ENCODE measurements at regions not wholly inside any gene's neighbourhood (a gene's known extent, or its start where the extent isn't known, plus 50 kb on each side); places are given as distances from the start of the nearest gene placed in this dataset.

GRCh38 chr7:156460858-156461627 is 179.5 kb upstream of the RNF32 start:
- ChIA-PET CTCF (no interaction called here), POLR2A (ENCODE audit: unreplicated experiment) (no interaction called here)
- BruUV-seq (replicated peaks): no TSS peak
- Histone ChIP-seq H2BK5ac (ENCODE audit: low read depth, low read length, poor library complexity, severe bottlenecking) (no peak overlapping the region), H4K91ac (ENCODE audit: insufficient read depth, low read depth, low read length) (no peak overlapping the region), H2BK20ac (ENCODE audit: low read depth, low read length) (no peak overlapping the region), H3K36me3 (ENCODE audit: control insufficient read depth, insufficient read depth, low read length) (no peaks in the 10 kb centered on the region), H3K4me3 (ENCODE audit: insufficient read depth, low read depth, low read length) (no peak overlapping the region), H3K9ac (ENCODE audit: low read depth, low read length) (no peak overlapping the region), H3K18ac (ENCODE audit: low read depth, low read length) (no peak overlapping the region), H3K56ac (ENCODE audit: extremely low read depth, insufficient read depth, low read length) (no peak overlapping the region), H3K14ac (replicated peaks; ENCODE audit: low read depth, low read length) (no peak overlapping the region), H4K5ac (ENCODE audit: low read depth, low read length) (no peak overlapping the region), H3K27ac (ENCODE audit: insufficient read depth, low read length) (no peak overlapping the region), H3K4me2 (ENCODE audit: low read depth, low read length) (no peak overlapping the region), H3K9me3 (ENCODE audit: control insufficient read depth, insufficient read depth, low read length) (peaks cover 8% of the 10 kb centered on the region; the same call in 1 of the 2 replicates), H3K79me1 (ENCODE audit: low read depth in 1 of 2, low read length in 2 of 2) (no peaks in the 10 kb centered on the region), H2AK5ac (ENCODE audit: low read depth, low read length) (no peak overlapping the region), H3K9me1 (ENCODE audit: insufficient read depth, low read length) (no peaks in the 10 kb centered on the region), H3K4me1 (ENCODE audit: control insufficient read depth, insufficient read depth, low read length) (no peaks in the 10 kb centered on the region), H2AK9ac (replicated peaks; ENCODE audit: low read depth, low read length, poor library complexity) (no peak overlapping the region), H2BK15ac (ENCODE audit: low read depth, low read length) (no peak overlapping the region), H3K23ac (ENCODE audit: low read depth, low read length) (no peak overlapping the region), H3K27me3 (ENCODE audit: control insufficient read depth, insufficient read depth, low read length) (no peaks in the 10 kb centered on the region; the same call in 1 of the 2 replicates), H2AFZ (replicated peaks; ENCODE audit: low read length, poor library complexity) (no peak overlapping the region), H4K20me1 (ENCODE audit: insufficient read depth, low read length) (no peaks in the 10 kb centered on the region), H4K8ac (ENCODE audit: low read depth in 2 of 2, low read length in 2 of 2) (no peak overlapping the region), H3K4ac (ENCODE audit: low read depth, low read length) (no peak overlapping the region), H2BK120ac (ENCODE audit: low read depth, low read length) (no peak overlapping the region)
- ATAC-seq (ENCODE audit: low read depth) (no peak), DNase-seq (no peak)
- no peak for TF ChIP-seq POLR2A (IDR thresholded peaks at IDR 0.05; ENCODE audit: low read depth, low read length)
- TF ChIP-seq MAZ (IDR thresholded peaks at IDR 0.05; ENCODE audit: borderline replicate concordance, low read depth, low read length): no peak
- TF ChIP-seq CTCF (conservative IDR thresholded peaks at IDR 0.05; ENCODE audit: low read depth, low read length): no peak
- TF ChIP-seq RCOR1 (IDR thresholded peaks at IDR 0.05; ENCODE audit: insufficient replicate concordance, low read length): no peak
- no peak for TF ChIP-seq CHD1 (IDR thresholded peaks at IDR 0.05; ENCODE audit: low read depth, low read length)
- TF ChIP-seq FOS (IDR thresholded peaks at IDR 0.05; ENCODE audit: low read depth, low read length): no peak
- TF ChIP-seq MAFK (IDR thresholded peaks at IDR 0.05; ENCODE audit: low read depth, low read length): no peak
- no peak for TF ChIP-seq ELK1 (IDR thresholded peaks at IDR 0.05; ENCODE audit: borderline replicate concordance, low read depth, low read length)
- no peak for TF ChIP-seq RFX5 (IDR thresholded peaks at IDR 0.05; ENCODE audit: low read depth, low read length)
- TF ChIP-seq MXI1 (IDR thresholded peaks at IDR 0.05; ENCODE audit: borderline replicate concordance, low read depth, low read length): no peak
- no peak for TF ChIP-seq NFE2L2 (IDR thresholded peaks at IDR 0.05; ENCODE audit: low read depth, low read length)
- no peak for TF ChIP-seq SMC3 (IDR thresholded peaks at IDR 0.05; ENCODE audit: low read depth, low read length)
- TF ChIP-seq CEBPB (IDR thresholded peaks at IDR 0.05; ENCODE audit: low read depth, low read length): no peak
- TF ChIP-seq RAD21 (IDR thresholded peaks at IDR 0.05; ENCODE audit: low read length): no peak
- no peak for TF ChIP-seq BHLHE40 (IDR thresholded peaks at IDR 0.05; ENCODE audit: low read depth, low read length)
- TF ChIP-seq USF2 (IDR thresholded peaks at IDR 0.05; ENCODE audit: low read depth, low read length): no peak
- intact Hi-C loops (cut with micrococcal nuclease): no loop called here
- dilution Hi-C loops (cut with HindIII; ENCODE audit: low sequenced_read_pairs, unreplicated experiment): no loop called here
- in situ Hi-C loops (cut with MboI; ENCODE audit: low sequenced_read_pairs): no loop called here
- WGBS, 2 experiments (ENCODE audit: extremely low coverage in 2 of 2, insufficient read length in 1 of 2): 40% methylated on average over 4 of the region's 12 CpGs; no CpG with 5 or more reads in 1 of the 2 experiments
